Sigmoid colon (tissue), 6 donors: ENCODE measurements at regions not wholly inside any gene's neighbourhood (a gene's known extent, or its start where the extent isn't known, plus 50 kb on each side); places are given as distances from the start of the nearest gene placed in this dataset.

Experiments
- DNase-seq: peaks from one replicate; pipeline ENCODE4 v3.0.0-alpha.2; 2019
- H3K27ac ChIP-seq, 4 donors: fragments of 200-600 bp; sonication (generic); one replicate each; pipeline ENCODE4 v1.5.1; 2016 to 2019; ENCODE audit warnings: mild to moderate bottlenecking in 1 of 4
- H3K27me3 ChIP-seq, 3 donors: fragments of 200-600 bp; sonication (generic); one replicate each; pipeline ENCODE4 v1.5.1; 2019; ENCODE audit warnings: mild to moderate bottlenecking in 1 of 3
- H3K36me3 ChIP-seq, 4 donors: fragments of 200-600 bp; sonication (generic); one replicate each; pipeline ENCODE4 v1.5.1; 2016 to 2019
- H3K4me1 ChIP-seq, 4 donors: fragments of 200-600 bp; sonication (generic); one replicate each; pipeline ENCODE4 v1.5.1; 2017 to 2019
- H3K4me3 ChIP-seq, 4 donors: fragments of 200-600 bp; sonication (generic); one replicate each; pipeline ENCODE4 v1.5.1; 2017 to 2019; ENCODE audit warnings: mild to moderate bottlenecking in 2 of 4, moderate library complexity in 1 of 4
- H3K9me3 ChIP-seq, 4 donors: fragments of 200-600 bp in 3 of 4; sonication (generic) in 3 of 4; one replicate each; pipeline versions ENCODE4 v1.5.1 to v1.6.1; 2013 to 2019
- CTCF ChIP-seq, 4 experiments: fragments of 450-650 bp in 3 of 4; fragments of 200-600 bp in 1 of 4; IDR thresholded peaks; one replicate each; pipeline ENCODE4 v1.5.1; 2016 to 2019; ENCODE audit warnings: antibody characterized with exemption in 4 of 4, mild to moderate bottlenecking in 3 of 4, moderate library complexity in 2 of 4
- EP300 ChIP-seq, 4 donors: sonication (generic); formaldehyde crosslinking; IDR thresholded peaks; one replicate each; pipeline ENCODE4 v1.6.1; 2017; ENCODE audit warnings: antibody characterized with exemption in 4 of 4
- POLR2A ChIP-seq, 2 donors: fragments of 450-650 bp; IDR thresholded peaks; one replicate each; pipeline ENCODE4 v1.6.1; 2016; ENCODE audit warnings: antibody characterized with exemption in 2 of 2, mild to moderate bottlenecking in 2 of 2, moderate library complexity in 2 of 2
- POLR2AphosphoS5 ChIP-seq, 4 donors: sonication (generic); formaldehyde crosslinking; IDR thresholded peaks; one replicate each; pipeline ENCODE4 v1.6.1; 2017; ENCODE audit warnings: antibody characterized with exemption in 4 of 4
- WGBS, 2 donors: extraction: QIAGEN DNeasy Blood & Tissue Kit; methylation state at CpG; one replicate each; pipeline ENCODE4 v1.1.7; 2013; 5-methylcytosine and 5-hydroxymethylcytosine counted together
- intact Hi-C: fragments of 100-400 bp; cut with DNase I; formaldehyde crosslinking; loops from one replicate; pipeline ENCODE4 v1.15.1; 2023
- donor health status: healthy with polysubstance abuse.
- donor health status: healthy.

GRCh38 chr13:34419755-34420154 is 522.3 kb upstream of the NBEA start:
- H3K27me3 ChIP-seq: no peaks in the 10 kb centered on the region
- intact Hi-C loops: no loop called here
- no peak for DNase-seq
- 90% methylated on average over 6 of the region's 6 CpGs for WGBS, 2 donors
- H3K4me1 ChIP-seq: no peaks in the 10 kb centered on the region
- no peaks in the 10 kb centered on the region for H3K9me3 ChIP-seq
- no peak overlapping the region for H3K4me3 ChIP-seq
- TF ChIP-seq POLR2AphosphoS5 (IDR thresholded peaks at IDR 0.05) (no peak), CTCF (IDR thresholded peaks at IDR 0.05) (no peak), EP300 (IDR thresholded peaks at IDR 0.05) (no peak), POLR2A (IDR thresholded peaks at IDR 0.05) (no peak)
- no peak overlapping the region for H3K27ac ChIP-seq
- H3K36me3 ChIP-seq: no peaks in the 10 kb centered on the region

GRCh38 chr13:34420702-34421346 is 521.2 kb upstream of the NBEA start:
- WGBS, 2 donors: 85 to 90% methylated on average over 3 of the region's 3 CpGs
- Histone ChIP-seq H3K36me3 (no peaks in the 10 kb centered on the region), H3K27me3 (no peaks in the 10 kb centered on the region), H3K4me3 (no peak overlapping the region), H3K4me1 (no peaks in the 10 kb centered on the region), H3K9me3 (no peaks in the 10 kb centered on the region), H3K27ac (no peak overlapping the region)
- TF ChIP-seq EP300 (IDR thresholded peaks at IDR 0.05) (no peak), POLR2A (IDR thresholded peaks at IDR 0.05) (no peak), CTCF (IDR thresholded peaks at IDR 0.05) (no peak), POLR2AphosphoS5 (IDR thresholded peaks at IDR 0.05) (no peak)
- intact Hi-C loops: no loop called here
- no peak for DNase-seq

- H3K9me3 ChIP-seq: no peaks in the 10 kb centered on the region
- H3K27ac ChIP-seq: no peak overlapping the region
- intact Hi-C loops: no loop called here
- no peaks in the 10 kb centered on the region for H3K36me3 ChIP-seq
- no peak for TF ChIP-seq EP300 (IDR thresholded peaks at IDR 0.05)
- no peak for TF ChIP-seq POLR2A (IDR thresholded peaks at IDR 0.05)
- no peak for TF ChIP-seq POLR2AphosphoS5 (IDR thresholded peaks at IDR 0.05)
- H3K4me3 ChIP-seq: no peak overlapping the region
- no peak for DNase-seq
- H3K4me1 ChIP-seq: no peaks in the 10 kb centered on the region
- H3K27me3 ChIP-seq: no peaks in the 10 kb centered on the region
Observed at GRCh38 chr13:34421347-34421719, 520.7 kb upstream of the NBEA start.

- TF ChIP-seq CTCF (IDR thresholded peaks at IDR 0.05): no peak
- no peak for TF ChIP-seq EP300 (IDR thresholded peaks at IDR 0.05)
- no peak for TF ChIP-seq POLR2A (IDR thresholded peaks at IDR 0.05)
- TF ChIP-seq POLR2AphosphoS5 (IDR thresholded peaks at IDR 0.05): no peak
- DNase-seq: no peak
- H3K4me3 ChIP-seq: no peak overlapping the region
- no peaks in the 10 kb centered on the region for H3K9me3 ChIP-seq
- H3K27ac ChIP-seq: no peak overlapping the region
- H3K27me3 ChIP-seq: no peaks in the 10 kb centered on the region
- intact Hi-C loops: no loop called here
- no peaks in the 10 kb centered on the region for H3K4me1 ChIP-seq
- no peaks in the 10 kb centered on the region for H3K36me3 ChIP-seq
- WGBS, 2 donors: 67 to 88% methylated on average over 4 of the region's 4 CpGs
Observed at GRCh38 chr13:34421858-34422475, 520.1 kb upstream of the NBEA start.

GRCh38 chr13:34422956-34423355 is 519.1 kb upstream of the NBEA start:
- WGBS, 2 donors: 94 to 95% methylated on average over 6 of the region's 6 CpGs
- no peaks in the 10 kb centered on the region for H3K9me3 ChIP-seq
- no peak for DNase-seq
- no peaks in the 10 kb centered on the region for H3K36me3 ChIP-seq
- H3K4me3 ChIP-seq: no peak overlapping the region
- no peak overlapping the region for H3K27ac ChIP-seq
- no peaks in the 10 kb centered on the region for H3K4me1 ChIP-seq
- TF ChIP-seq POLR2A (IDR thresholded peaks at IDR 0.05) (no peak), POLR2AphosphoS5 (IDR thresholded peaks at IDR 0.05) (no peak), CTCF (IDR thresholded peaks at IDR 0.05) (no peak), EP300 (IDR thresholded peaks at IDR 0.05) (no peak)
- H3K27me3 ChIP-seq: no peaks in the 10 kb centered on the region
- intact Hi-C loops: no loop called here
